GM08714 (cell line): ENCODE measurements at regions not wholly inside any gene's neighbourhood (a gene's known extent, or its start where the extent isn't known, plus 50 kb on each side); places are given as distances from the start of the nearest gene placed in this dataset.

Source experiments
- H3K4me3 ChIP-seq: fragments of 200-500 bp; sonication (Bioruptor generic); 2 replicates; pipeline ENCODE4 v1.5.1; 2014; ENCODE audit warnings: mild to moderate bottlenecking, low read length, inconsistent platforms
- ZNF274 ChIP-seq: IDR thresholded peaks from 2 replicates; pipeline ENCODE4 v1.6.1; 2012; ENCODE audit warnings: mild to moderate bottlenecking, low read depth, low read length

- no peak overlapping the region for H3K4me3 ChIP-seq
- no peak for TF ChIP-seq ZNF274
These were observed 1210.1 kb upstream of the TENM4 start for GRCh38 chr11:80650966-80651365.

- TF ChIP-seq ZNF274: no peak
- no peak overlapping the region for H3K4me3 ChIP-seq
These were observed 1208.4 kb upstream of the TENM4 start for GRCh38 chr11:80649186-80649585.

- H3K4me3 ChIP-seq: no peak overlapping the region
- no peak for TF ChIP-seq ZNF274
These were observed 1197.5 kb upstream of the TENM4 start for GRCh38 chr11:80638296-80638695.

GRCh38 chr11:80637571-80637970 is 1196.7 kb upstream of the TENM4 start:
- H3K4me3 ChIP-seq: no peak overlapping the region
- TF ChIP-seq ZNF274: no peak

- TF ChIP-seq ZNF274: no peak
- H3K4me3 ChIP-seq: no peak overlapping the region
These were observed 1196.2 kb upstream of the TENM4 start for GRCh38 chr11:80636999-80637398.

- H3K4me3 ChIP-seq: no peak overlapping the region
- TF ChIP-seq ZNF274: no peak
These were observed 1194.3 kb upstream of the TENM4 start for GRCh38 chr11:80635178-80635577.

- no peak overlapping the region for H3K4me3 ChIP-seq
- TF ChIP-seq ZNF274: no peak
These were observed 1191.9 kb upstream of the TENM4 start for GRCh38 chr11:80632691-80633090.

- H3K4me3 ChIP-seq: no peak overlapping the region
- no peak for TF ChIP-seq ZNF274
These were observed 1191.3 kb upstream of the TENM4 start for GRCh38 chr11:80632156-80632555.

GRCh38 chr11:80629466-80629865 is 1188.6 kb upstream of the TENM4 start:
- TF ChIP-seq ZNF274: no peak

GRCh38 chr11:80627364-80627763 is 1186.5 kb upstream of the TENM4 start:
- H3K4me3 ChIP-seq: no peak overlapping the region
- no peak for TF ChIP-seq ZNF274

More at GRCh38 chr11:80629466-80629865, 1188.6 kb upstream of the TENM4 start:
- no peak overlapping the region for H3K4me3 ChIP-seq

- no peak for TF ChIP-seq ZNF274
- H3K4me3 ChIP-seq: no peak overlapping the region
These were observed 1185.9 kb upstream of the TENM4 start for GRCh38 chr11:80626721-80627120.

GRCh38 chr11:80625563-80625962 is 1184.7 kb upstream of the TENM4 start:
- TF ChIP-seq ZNF274: no peak
- H3K4me3 ChIP-seq: no peak overlapping the region

- no peak overlapping the region for H3K4me3 ChIP-seq
- TF ChIP-seq ZNF274: no peak
These were observed 1181.0 kb upstream of the TENM4 start for GRCh38 chr11:80621871-80622270.

- H3K4me3 ChIP-seq: no peak overlapping the region
- no peak for TF ChIP-seq ZNF274
These were observed 1180.0 kb upstream of the TENM4 start for GRCh38 chr11:80620867-80621266.

GRCh38 chr11:80617156-80617555 is 1176.3 kb upstream of the TENM4 start:
- no peak for TF ChIP-seq ZNF274
- no peak overlapping the region for H3K4me3 ChIP-seq

- H3K4me3 ChIP-seq: no peak overlapping the region
- TF ChIP-seq ZNF274: no peak
These were observed 1175.4 kb upstream of the TENM4 start for GRCh38 chr11:80616070-80616800.
